Kidney (tissue), 13 donors: ENCODE measurements at regions not wholly inside any gene's neighbourhood (a gene's known extent, or its start where the extent isn't known, plus 50 kb on each side); places are given as distances from the start of the nearest gene placed in this dataset.
"Not testable (repeated sequence)": the region's sequence is repeated elsewhere in the genome, so short reads cannot be mapped to it uniquely, and the experiment has no call there.

Experiments used
- DNase-seq, 5 donors: peaks; one replicate each; pipeline ENCODE4 v3.0.0-alpha.2; 2013 to 2020
- FAIRE-seq: peaks from 2 replicates; lab custom pipeline; 2012; peaks lifted over from hg19 to GRCh38; lab: Jason Lieb, UNC
- H3K27ac ChIP-seq, 2 donors: one replicate each; pipeline ENCODE4 v1.7.0; 2013; ENCODE audit warnings: low read depth in 2 of 2, low read length in 2 of 2, inconsistent platforms in 1 of 2
- H3K27me3 ChIP-seq: one replicate; pipeline ENCODE4 v1.7.1; 2013; ENCODE audit warnings: low read length, inconsistent platforms; ENCODE audit not compliant: control insufficient read depth, insufficient read depth
- H3K36me3 ChIP-seq, 3 donors: one replicate each; pipeline versions ENCODE4 v1.7.0 to v1.7.1; 2013; ENCODE audit warnings: low read length in 3 of 3, control low read depth in 1 of 3, inconsistent platforms in 1 of 3; ENCODE audit not compliant: insufficient read depth in 3 of 3, control insufficient read depth in 2 of 3
- H3K4me1 ChIP-seq, 3 donors: one replicate each; pipeline versions ENCODE4 v1.7.0 to v1.7.1; 2013; ENCODE audit warnings: low read length in 3 of 3, inconsistent platforms in 1 of 3, low read depth in 1 of 3; ENCODE audit not compliant: control insufficient read depth in 2 of 3, insufficient read depth in 2 of 3
- H3K4me3 ChIP-seq, 3 donors: one replicate each; pipeline versions ENCODE4 v1.7.0 to v1.8.1; 2013; ENCODE audit warnings: low read length in 3 of 3, control low read depth in 1 of 3, inconsistent platforms in 1 of 3
- H3K9ac ChIP-seq, 3 donors: one replicate each; pipeline versions ENCODE4 v1.7.0 to v1.7.1; 2013; ENCODE audit warnings: low read length in 3 of 3, control low read depth in 1 of 3, inconsistent platforms in 1 of 3
- H3K9me3 ChIP-seq, 3 donors: one replicate each; pipeline versions ENCODE4 v1.7.0 to v1.7.1; 2013; ENCODE audit warnings: low read length in 3 of 3, control low read depth in 1 of 3, inconsistent platforms in 1 of 3; ENCODE audit not compliant: control insufficient read depth in 2 of 3, insufficient read depth in 1 of 3
- CTCF ChIP-seq: IDR thresholded peaks from 3 replicates; pipeline ENCODE4 v1.5.1; 2012; ENCODE audit warnings: mild to moderate bottlenecking, moderate library complexity, borderline replicate concordance; ENCODE audit not compliant: insufficient read depth; ENCODE audit errors: extremely low read depth
- intact Hi-C: fragments of 100-400 bp; cut with DNase I; formaldehyde crosslinking; loops from one replicate; pipeline ENCODE4 v1.11.1; 2022
- donor health status: control.
- donor health status: control.
- donor health status: control.
- donor health status: control.
- donor health status: control.
- donor health status: DM: yes; HTN: yes; CAD: no.
- donor health status: Normal renal cell carcinoma (clear cell type).

GRCh38 chr6:140155451-140156126, 781.1 kb upstream of the CITED2 start:
- H3K27me3 ChIP-seq = no peaks in the 10 kb centered on the region
- H3K9me3 ChIP-seq = no peaks in the 10 kb centered on the region
- DNase-seq = no peak
- no peak for TF ChIP-seq CTCF
- H3K27ac ChIP-seq = no peak overlapping the region
- no peak overlapping the region for H3K4me3 ChIP-seq
- no peak for FAIRE-seq
- intact Hi-C loops = no loop called here
- no peak overlapping the region for H3K9ac ChIP-seq
- H3K4me1 ChIP-seq = no peaks in the 10 kb centered on the region
- no peaks in the 10 kb centered on the region for H3K36me3 ChIP-seq

- FAIRE-seq = no peak
- Histone ChIP-seq H3K9ac (no peak overlapping the region), H3K9me3 (no peaks in the 10 kb centered on the region), H3K4me1 (no peaks in the 10 kb centered on the region), H3K4me3 (no peak overlapping the region), H3K27ac (no peak overlapping the region), H3K27me3 (no peaks in the 10 kb centered on the region), H3K36me3 (no peaks in the 10 kb centered on the region)
- no peak for TF ChIP-seq CTCF
- intact Hi-C loops = no loop called here
- DNase-seq = no peak
These were observed 779.3 kb upstream of the CITED2 start for GRCh38 chr6:140153703-140154102.

DNA sequence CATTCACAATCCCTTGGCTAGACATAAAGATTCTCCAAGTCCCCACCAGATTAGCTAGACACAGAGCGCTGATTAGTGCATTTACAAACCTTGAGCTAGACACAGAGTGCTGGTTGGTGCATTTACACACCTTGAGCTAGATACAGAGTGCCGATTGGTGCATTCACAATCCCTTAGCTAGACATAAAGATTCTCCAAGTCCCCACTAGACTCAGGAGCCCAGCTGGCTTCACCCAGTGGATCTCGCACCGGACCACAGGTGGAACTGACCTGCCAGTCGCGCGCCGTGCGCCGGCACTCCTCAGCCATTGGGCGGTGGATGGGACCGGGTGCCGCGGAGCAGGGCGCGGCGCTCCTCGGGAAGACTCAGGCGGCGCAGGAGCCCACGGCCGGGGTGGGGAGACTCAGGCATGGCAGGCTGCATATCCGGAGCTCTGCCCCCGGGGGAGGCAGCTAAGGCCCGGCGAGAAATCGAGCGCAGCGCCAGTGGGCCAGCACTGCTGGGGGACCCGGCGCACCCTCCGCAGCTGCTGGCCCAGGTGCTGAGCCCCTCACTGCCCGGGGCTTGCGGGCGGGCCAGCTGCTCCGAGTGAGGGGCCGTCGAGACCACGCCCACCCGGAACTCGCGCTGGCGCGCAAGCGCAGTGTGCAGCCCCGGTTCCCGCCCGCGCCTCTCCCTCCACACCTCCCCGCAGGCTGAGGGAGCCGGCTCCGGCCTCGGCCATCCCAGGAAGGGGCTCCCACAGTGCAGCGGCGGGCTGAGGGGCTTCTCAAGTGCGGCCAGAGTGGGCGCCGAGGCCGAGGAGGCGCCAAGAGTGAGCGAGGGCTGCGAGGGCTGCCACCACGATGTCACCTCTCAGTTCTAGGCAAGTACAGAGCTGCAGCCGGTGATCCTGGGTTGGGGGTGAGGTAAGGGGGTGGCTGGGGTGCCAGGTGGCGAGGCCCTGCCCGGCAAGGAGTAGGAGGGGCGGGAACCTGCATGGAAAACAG, 773.7 kb upstream of the CITED2 start:
- H3K9ac ChIP-seq, intact Hi-C loops, H3K36me3 ChIP-seq, H3K4me3 ChIP-seq, H3K9me3 ChIP-seq, FAIRE-seq, H3K4me1 ChIP-seq, H3K27ac ChIP-seq, H3K27me3 ChIP-seq: not testable (repeated sequence)
- peak in 1 of 5 donors; percentile 56 for DNase-seq

DNA sequence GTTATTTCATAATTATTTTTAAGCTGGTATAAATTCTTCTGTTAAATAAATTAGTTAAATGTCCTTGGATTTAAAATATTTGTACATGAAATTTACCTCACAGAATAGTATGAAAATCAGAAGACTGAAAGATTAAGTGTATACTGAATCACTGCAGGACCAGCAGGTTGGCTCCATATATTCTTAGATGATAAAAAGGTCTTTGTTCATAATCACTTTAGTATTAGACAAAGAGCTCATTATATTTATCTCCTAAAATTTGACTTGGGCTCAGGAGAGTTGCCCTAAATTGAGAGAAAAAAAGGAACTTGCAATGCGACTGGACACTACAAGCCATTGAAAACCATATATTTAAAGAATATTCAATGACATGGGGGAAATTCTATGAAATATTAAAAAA, 766.4 kb upstream of the CITED2 start:
- Histone ChIP-seq H3K27ac (no peak overlapping the region), H3K36me3 (no peaks in the 10 kb centered on the region), H3K9ac (no peak overlapping the region), H3K4me1 (no peaks in the 10 kb centered on the region), H3K9me3 (no peaks in the 10 kb centered on the region), H3K4me3 (no peak overlapping the region), H3K27me3 (no peaks in the 10 kb centered on the region)
- intact Hi-C loops = no loop called here
- FAIRE-seq = no peak
- TF ChIP-seq CTCF = no peak
- DNase-seq = no peak
